A172 (cell line): ENCODE measurements at regions not wholly inside any gene's neighbourhood (a gene's known extent, or its start where the extent isn't known, plus 50 kb on each side); places are given as distances from the start of the nearest gene placed in this dataset.

Experiments used
- DNase-seq: peaks from one replicate; pipeline ENCODE4 v3.0.0-alpha.2; 2015; ENCODE audit warnings: low spot score

- no peak for DNase-seq
Observed at GRCh38 chr4:165610679-165611437, 232.1 kb downstream of the CPE start.

DNA sequence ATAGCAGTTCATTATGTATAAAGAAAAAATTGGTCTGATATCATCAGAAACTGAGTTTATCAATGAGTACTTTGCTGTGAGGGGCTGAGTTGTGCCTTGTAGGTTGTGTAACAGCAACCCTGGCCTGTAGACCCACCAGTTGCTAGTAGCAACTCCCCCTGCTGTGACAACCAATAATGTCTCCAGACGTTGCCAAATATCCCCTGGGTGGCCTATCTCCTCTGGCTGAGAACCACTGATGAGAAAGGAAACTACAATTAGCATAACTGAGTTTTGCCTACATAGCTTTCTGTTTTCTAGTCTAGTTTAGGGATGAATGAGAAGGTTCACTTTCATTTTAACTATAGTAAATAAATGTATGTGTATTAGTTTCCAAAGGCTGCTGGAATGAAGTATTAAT lies 234.1 kb downstream of the CPE start:
- DNase-seq = no peak

DNA sequence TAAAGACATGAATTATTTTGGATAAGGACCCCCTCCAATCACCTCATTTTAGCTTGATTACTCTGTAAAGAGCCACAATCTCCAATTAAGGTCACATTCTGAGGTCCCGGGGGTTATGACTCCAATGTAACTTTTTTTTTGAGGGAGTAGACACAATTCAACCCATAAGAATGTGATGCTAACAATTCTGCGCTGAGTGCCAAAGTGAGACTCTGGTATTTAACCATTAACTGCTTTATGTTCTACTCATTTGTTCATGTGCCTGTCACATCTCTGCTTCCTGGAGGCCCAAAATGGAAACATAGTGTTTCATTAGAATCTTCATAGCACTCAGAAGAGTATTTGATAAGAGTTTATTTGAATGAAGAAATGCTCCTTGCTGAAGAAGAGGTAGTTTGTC lies 234.8 kb downstream of the CPE start:
- no peak for DNase-seq

DNA sequence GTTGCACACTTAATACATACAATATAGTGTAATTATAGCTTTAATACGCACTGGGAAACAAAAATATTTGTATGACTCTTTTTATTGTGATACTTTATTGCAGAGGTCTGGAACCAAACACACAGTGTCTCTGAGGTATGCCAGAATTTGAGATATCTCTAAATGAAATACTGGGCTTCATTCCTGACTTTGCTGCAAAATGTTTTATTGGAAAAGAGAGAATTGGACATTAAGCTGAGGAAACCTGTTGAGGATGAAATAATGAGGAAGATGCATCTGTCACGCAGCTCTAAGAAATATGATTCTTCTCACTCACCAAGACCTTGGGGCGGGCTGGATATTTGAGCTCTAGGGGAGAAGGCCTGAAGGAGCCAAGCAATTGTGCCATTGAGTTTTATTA lies 242.1 kb downstream of the CPE start:
- DNase-seq = no peak

DNA sequence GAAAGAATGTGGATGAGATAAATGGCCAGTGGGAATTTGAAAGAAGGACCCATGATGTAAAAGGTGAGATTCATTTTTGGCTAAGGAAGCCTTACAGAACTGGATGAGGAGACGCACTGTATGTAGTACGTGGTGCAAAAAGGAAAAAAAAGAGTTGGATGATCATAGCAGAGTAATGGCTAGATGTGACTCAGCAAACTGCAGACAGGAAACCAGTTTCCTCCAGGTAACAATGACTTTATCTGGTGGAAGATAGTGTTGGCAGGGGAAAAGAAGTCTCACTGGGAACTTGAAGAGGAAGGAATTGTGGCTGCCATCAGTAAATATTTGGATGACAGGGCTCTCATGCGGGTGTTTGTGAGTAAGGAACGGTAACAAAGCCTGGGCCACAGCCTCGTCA lies 243.2 kb downstream of the CPE start:
- peak; percentile 42 for DNase-seq

GRCh38 chr4:165625281-165625680 lies 246.5 kb downstream of the CPE start:
- no peak for DNase-seq

DNA sequence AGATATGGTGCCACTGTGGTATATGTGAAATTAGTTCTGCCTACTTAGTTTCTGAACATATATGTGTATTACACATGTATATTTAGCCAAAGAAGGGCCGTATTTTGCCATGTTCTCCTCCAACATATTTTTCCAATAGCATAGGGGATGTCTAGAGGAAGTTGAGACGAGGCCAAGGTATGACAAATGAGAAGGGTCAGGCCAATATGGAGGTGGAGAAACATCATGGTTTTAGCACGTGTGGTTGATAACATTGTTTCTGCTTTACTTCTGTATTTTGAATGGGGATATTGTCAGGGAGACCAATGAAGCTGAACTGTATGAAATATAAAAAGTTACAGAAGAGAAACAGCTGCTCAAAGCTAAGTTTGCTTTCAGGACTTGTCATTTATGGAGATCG lies 246.7 kb upstream of the TLL1 start:
- no peak for DNase-seq

GRCh38 chr4:165627128-165627527 lies 245.9 kb upstream of the TLL1 start:
- DNase-seq = no peak

- no peak for DNase-seq
Observed at GRCh38 chr4:165627548-165627947, 245.5 kb upstream of the TLL1 start.

GRCh38 chr4:165628572-165628971 lies 244.5 kb upstream of the TLL1 start:
- DNase-seq = no peak

DNA sequence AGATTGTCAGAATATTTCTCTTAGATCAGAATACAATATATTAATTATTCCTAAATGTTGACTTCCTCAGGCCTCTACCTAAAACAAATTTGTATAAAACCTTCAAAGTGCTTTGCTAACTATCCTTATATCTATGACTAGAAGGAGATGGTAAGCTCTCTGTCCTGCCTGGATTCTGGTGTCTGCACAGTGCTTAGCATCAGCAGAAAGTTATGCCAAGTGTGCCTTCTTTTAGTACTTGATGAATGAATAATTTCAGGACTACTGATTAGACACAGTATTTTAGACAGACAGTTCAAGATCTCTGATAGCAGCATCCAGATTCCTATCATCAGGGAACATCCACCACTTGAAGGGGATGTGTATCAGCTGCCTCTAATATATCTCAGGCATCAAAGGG lies 242.4 kb upstream of the TLL1 start:
- DNase-seq = no peak

- no peak for DNase-seq
Observed at GRCh38 chr4:165631208-165631894, 241.7 kb upstream of the TLL1 start.

DNA sequence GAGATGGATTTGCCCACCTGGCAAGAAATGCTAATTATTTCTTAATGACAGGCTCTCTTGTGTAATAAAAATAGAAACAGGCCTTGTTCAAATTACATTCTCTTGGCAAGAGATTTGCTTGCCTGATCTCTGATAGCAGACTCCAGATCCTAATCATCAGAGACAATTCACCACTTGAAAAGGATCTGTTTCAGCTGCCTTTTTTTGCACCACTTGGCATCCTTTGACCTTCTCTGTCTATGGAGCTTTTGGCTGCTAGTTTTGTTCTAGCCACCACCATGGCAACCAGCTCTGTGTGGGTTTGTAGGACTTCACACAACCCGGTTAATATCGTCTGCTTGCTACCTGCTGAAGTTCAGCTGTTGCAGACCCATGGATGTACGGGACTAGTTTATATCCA lies 241.1 kb upstream of the TLL1 start:
- DNase-seq = no peak

DNA sequence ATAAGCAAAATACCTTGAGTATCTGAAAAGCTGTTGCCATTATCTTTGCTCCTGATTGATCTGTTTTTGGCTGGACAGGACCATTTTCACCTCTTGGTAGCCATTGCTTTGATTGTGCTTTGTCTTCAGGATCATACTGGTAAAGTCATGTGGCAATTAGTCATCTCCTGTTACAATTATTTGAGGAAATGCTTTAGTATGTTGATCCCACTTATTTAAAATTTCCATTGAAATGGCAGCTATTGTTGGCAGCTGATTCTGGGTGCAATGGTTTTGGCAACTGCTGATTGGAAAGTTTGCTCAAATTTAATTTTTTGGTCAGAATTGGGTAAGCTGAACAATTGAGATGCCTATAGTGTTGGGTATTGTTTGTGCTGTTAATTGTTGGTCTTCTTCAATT lies 238.3 kb upstream of the TLL1 start:
- DNase-seq = no peak

GRCh38 chr4:165635381-165635780 lies 237.7 kb upstream of the TLL1 start:
- DNase-seq = no peak

DNA sequence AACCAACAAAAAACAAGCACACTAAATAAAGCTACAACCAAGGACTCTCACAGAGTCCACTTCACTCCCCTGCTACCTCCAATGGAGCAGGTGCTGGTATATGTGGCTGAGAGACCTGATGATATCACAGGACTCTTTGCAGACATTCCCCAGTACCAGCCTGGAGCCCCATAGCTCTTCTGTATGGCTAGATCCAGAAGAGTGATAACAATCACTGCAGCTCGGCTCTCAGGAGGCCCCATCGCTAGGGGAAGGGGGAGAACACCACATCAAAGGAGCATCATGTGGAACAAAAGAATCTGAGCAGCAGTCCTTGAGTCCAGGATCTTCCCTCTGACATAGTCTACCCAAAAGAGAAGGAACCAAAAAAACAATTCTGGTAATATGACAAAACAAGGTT lies 237.1 kb upstream of the TLL1 start:
- DNase-seq = no peak

GRCh38 chr4:165651901-165652300 lies 221.1 kb upstream of the TLL1 start:
- no peak for DNase-seq

- no peak for DNase-seq
Observed at GRCh38 chr4:165654556-165654955, 218.5 kb upstream of the TLL1 start.

GRCh38 chr4:165656399-165656798 lies 216.6 kb upstream of the TLL1 start:
- no peak for DNase-seq

- DNase-seq = no peak
Observed at GRCh38 chr4:165656829-165657490, 216.1 kb upstream of the TLL1 start.

DNA sequence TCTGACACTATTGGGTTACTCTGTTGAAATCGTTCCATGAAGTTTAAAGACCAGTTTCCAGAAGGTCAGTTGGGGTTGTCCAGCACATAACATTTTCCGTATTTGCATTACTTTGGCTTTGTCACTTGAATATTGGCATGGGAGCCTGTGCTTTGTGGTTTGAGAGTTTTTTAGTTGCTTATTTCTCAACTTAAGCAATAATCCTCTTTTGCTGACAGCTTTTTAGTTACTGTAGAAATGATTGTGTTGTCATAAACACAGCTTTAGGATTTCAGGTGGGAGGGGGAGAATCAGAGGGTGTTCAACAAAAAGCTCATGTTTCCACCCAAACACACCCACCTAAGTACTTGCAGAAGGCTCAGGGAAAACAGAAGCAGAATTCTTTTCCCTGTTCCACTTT lies 210.7 kb upstream of the TLL1 start:
- DNase-seq = no peak

DNA sequence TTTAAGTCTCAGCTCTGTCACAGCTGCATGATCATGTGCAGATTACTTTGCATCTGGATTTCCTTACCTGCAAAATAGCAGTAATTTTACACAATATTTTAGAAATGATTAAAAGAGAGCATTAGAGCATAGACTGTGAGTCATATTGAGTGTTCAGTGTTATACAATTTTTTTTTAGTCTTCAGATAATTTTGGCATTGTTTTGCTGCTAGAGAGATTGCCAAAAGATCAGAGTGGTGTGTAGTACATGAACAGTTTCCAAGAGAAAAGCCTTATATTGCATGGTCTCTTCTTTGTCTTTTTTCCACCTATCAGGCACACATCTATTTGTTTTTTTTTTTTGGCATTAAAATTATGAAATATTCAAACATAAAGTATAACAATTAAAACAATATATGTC lies 209.6 kb upstream of the TLL1 start:
- no peak for DNase-seq

GRCh38 chr4:165666836-165667235 lies 206.2 kb upstream of the TLL1 start:
- DNase-seq = no peak
